ENCODE measurements at regions not wholly inside any gene's neighbourhood (a gene's known extent, or its start where the extent isn't known, plus 50 kb on each side); places are given as distances from the start of the nearest gene placed in this dataset.

DNA sequence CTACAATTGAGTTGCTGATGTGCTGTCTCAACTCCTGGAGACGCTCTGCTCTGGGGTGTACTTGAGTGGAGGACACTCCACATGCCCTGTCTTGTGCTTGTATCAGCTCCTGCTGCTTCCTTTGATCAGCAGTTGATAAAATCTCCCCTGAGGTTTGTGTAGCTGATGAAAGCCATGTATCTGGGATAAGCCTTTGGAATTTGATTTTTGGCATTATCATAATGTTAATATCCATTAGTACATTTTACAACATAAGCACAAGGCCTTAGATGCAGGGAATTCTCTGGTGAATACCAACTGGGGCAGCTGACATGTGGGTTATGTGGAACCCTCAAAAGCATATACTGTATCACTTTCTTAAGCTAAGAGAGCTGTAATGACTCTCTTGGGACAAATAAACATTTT lies 222.7 kb upstream of the ITGA4 start:
- no peaks in the 10 kb centered on the region for H3K36me3 ChIP-seq (ENCODE audit: control insufficient read depth in 2 of 2, insufficient read depth in 2 of 2, low read length in 1 of 2)
- no peaks in the 10 kb centered on the region for H3K9me3 ChIP-seq (ENCODE audit: control insufficient read depth in 2 of 2, insufficient read depth in 1 of 2, low read depth in 1 of 2, low read length in 1 of 2)
- no peak overlapping the region for H3K4me3 ChIP-seq (ENCODE audit: low read depth in 1 of 2, low read length in 2 of 2)
- H3K27ac ChIP-seq (ENCODE audit: low read depth in 2 of 2, low read length in 1 of 2): no peak overlapping the region
- H3K27me3 ChIP-seq (ENCODE audit: control insufficient read depth in 1 of 2, insufficient read depth in 2 of 2, low read length in 2 of 2): no peaks in the 10 kb centered on the region
- WGBS, 2 donors: 71 to 81% methylated on average over 1 of the region's 1 CpG
- H3K4me1 ChIP-seq (ENCODE audit: control insufficient read depth in 2 of 2, insufficient read depth in 2 of 2, low read length in 1 of 2): no peaks in the 10 kb centered on the region

DNA sequence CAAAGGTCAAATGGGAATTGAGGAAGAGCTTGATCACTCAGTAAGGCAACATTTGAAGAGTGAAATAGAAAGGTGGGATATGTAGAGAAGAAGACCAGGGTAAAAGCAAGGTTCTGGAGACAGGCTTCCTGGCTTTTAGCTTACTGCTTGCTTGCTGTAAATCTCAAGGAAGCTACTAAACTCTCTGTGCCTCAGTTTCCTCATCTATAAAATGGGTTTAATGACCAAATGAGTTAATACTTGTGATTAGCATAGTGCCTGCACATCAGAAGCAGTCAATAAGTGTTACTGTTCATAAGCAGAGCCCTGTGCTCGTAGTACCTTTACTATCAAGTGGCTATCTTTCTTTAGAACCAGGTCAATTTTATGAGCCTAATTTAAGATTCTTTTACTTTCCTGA lies 222.2 kb upstream of the ITGA4 start:
- Histone ChIP-seq H3K36me3 (ENCODE audit: control insufficient read depth in 2 of 2, insufficient read depth in 2 of 2, low read length in 1 of 2) (no peaks in the 10 kb centered on the region), H3K9me3 (ENCODE audit: control insufficient read depth in 2 of 2, insufficient read depth in 1 of 2, low read depth in 1 of 2, low read length in 1 of 2) (no peaks in the 10 kb centered on the region), H3K27me3 (ENCODE audit: control insufficient read depth in 1 of 2, insufficient read depth in 2 of 2, low read length in 2 of 2) (no peaks in the 10 kb centered on the region), H3K27ac (ENCODE audit: low read depth in 2 of 2, low read length in 1 of 2) (no peak overlapping the region), H3K4me3 (ENCODE audit: low read depth in 1 of 2, low read length in 2 of 2) (no peak overlapping the region), H3K4me1 (ENCODE audit: control insufficient read depth in 2 of 2, insufficient read depth in 2 of 2, low read length in 1 of 2) (no peaks in the 10 kb centered on the region)
- WGBS, 2 donors: 83 to 90% methylated on average over 1 of the region's 1 CpG

DNA sequence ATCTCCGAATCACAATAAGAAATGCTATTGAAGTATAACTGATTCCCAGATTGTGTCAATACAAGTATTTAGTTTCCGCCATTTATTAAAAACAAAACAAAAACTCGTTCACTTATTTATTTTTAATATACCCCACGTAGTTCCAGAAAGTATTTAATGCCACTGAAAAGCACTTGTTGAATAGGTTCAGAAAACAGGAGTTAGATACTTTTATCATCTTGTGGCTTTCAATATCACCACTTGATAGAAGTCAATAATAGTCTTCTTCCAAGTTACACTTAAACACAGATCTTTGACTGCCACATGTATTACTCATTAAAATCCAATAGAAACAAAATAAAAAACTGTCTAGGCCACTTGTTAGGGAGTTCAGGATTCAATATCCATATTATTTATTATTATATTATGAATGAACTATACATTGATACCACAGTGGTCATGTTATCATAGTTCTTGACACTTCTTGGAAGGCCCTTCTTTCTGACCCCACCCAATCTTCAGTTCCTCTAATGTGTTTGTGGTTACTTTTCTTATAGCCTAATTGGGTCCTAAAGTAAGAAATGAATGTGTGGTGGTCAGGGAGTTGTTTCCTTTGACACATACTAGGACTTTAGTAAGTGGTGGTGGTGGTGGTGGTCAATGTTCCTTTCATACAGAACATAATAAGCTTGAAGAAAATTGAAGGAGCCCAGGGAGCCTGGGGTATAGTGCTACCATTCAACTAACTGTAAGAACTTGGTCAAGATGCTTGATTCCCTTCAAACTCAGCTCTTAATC lies 221.3 kb upstream of the ITGA4 start:
- H3K27ac ChIP-seq (ENCODE audit: low read depth in 2 of 2, low read length in 1 of 2): no peak overlapping the region
- H3K9me3 ChIP-seq (ENCODE audit: control insufficient read depth in 2 of 2, insufficient read depth in 1 of 2, low read depth in 1 of 2, low read length in 1 of 2): no peaks in the 10 kb centered on the region
- 74 to 77% methylated on average over 4 of the region's 4 CpGs for WGBS, 2 donors
- H3K36me3 ChIP-seq (ENCODE audit: control insufficient read depth in 2 of 2, insufficient read depth in 2 of 2, low read length in 1 of 2): no peaks in the 10 kb centered on the region
- H3K4me3 ChIP-seq (ENCODE audit: low read depth in 1 of 2, low read length in 2 of 2): no peak overlapping the region
- no peaks in the 10 kb centered on the region for H3K27me3 ChIP-seq (ENCODE audit: control insufficient read depth in 1 of 2, insufficient read depth in 2 of 2, low read length in 2 of 2)
- no peaks in the 10 kb centered on the region for H3K4me1 ChIP-seq (ENCODE audit: control insufficient read depth in 2 of 2, insufficient read depth in 2 of 2, low read length in 1 of 2)

GRCh38 chr2:181239201-181239799 lies 217.9 kb upstream of the ITGA4 start:
- Histone ChIP-seq H3K27me3 (ENCODE audit: control insufficient read depth in 1 of 2, insufficient read depth in 2 of 2, low read length in 2 of 2) (no peaks in the 10 kb centered on the region), H3K4me3 (ENCODE audit: low read depth in 1 of 2, low read length in 2 of 2) (no peak overlapping the region), H3K36me3 (ENCODE audit: control insufficient read depth in 2 of 2, insufficient read depth in 2 of 2, low read length in 1 of 2) (no peaks in the 10 kb centered on the region), H3K27ac (ENCODE audit: low read depth in 2 of 2, low read length in 1 of 2) (no peak overlapping the region), H3K4me1 (ENCODE audit: control insufficient read depth in 2 of 2, insufficient read depth in 2 of 2, low read length in 1 of 2) (no peaks in the 10 kb centered on the region), H3K9me3 (ENCODE audit: control insufficient read depth in 2 of 2, insufficient read depth in 1 of 2, low read depth in 1 of 2, low read length in 1 of 2) (no peaks in the 10 kb centered on the region)
- WGBS, 2 donors: 61 to 74% methylated on average over 2 of the region's 2 CpGs

- Histone ChIP-seq H3K27ac (ENCODE audit: low read depth in 2 of 2, low read length in 1 of 2) (no peak overlapping the region), H3K4me1 (ENCODE audit: control insufficient read depth in 2 of 2, insufficient read depth in 2 of 2, low read length in 1 of 2) (no peaks in the 10 kb centered on the region), H3K36me3 (ENCODE audit: control insufficient read depth in 2 of 2, insufficient read depth in 2 of 2, low read length in 1 of 2) (no peaks in the 10 kb centered on the region), H3K27me3 (ENCODE audit: control insufficient read depth in 1 of 2, insufficient read depth in 2 of 2, low read length in 2 of 2) (no peaks in the 10 kb centered on the region), H3K9me3 (ENCODE audit: control insufficient read depth in 2 of 2, insufficient read depth in 1 of 2, low read depth in 1 of 2, low read length in 1 of 2) (no peaks in the 10 kb centered on the region), H3K4me3 (ENCODE audit: low read depth in 1 of 2, low read length in 2 of 2) (no peak overlapping the region)
- WGBS, 2 donors: 79 to 85% methylated on average over 1 of the region's 1 CpG
These were observed 216.3 kb upstream of the ITGA4 start for GRCh38 chr2:181240844-181241243.

DNA sequence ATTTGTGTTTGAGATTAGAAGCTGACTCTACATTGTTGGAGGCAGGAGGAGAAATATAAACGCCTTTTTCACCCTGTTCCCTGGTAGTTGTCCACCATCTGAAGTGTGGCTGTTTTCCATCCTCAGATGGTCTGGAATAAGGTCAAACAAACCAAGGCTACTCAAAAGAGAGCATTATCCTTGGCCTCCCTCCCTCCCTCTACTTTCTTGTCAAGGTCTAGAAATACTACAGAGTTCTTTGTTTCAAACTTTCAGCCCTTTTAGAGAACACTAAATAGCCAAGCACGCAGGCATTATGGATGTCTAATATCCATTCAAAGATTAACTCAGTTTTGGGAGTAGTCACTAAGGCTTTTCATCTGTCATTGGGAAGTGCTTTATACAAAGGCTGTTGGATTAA lies 215.8 kb upstream of the ITGA4 start:
- H3K9me3 ChIP-seq (ENCODE audit: control insufficient read depth in 2 of 2, insufficient read depth in 1 of 2, low read depth in 1 of 2, low read length in 1 of 2): no peaks in the 10 kb centered on the region
- H3K27ac ChIP-seq (ENCODE audit: low read depth in 2 of 2, low read length in 1 of 2): no peak overlapping the region
- no peak overlapping the region for H3K4me3 ChIP-seq (ENCODE audit: low read depth in 1 of 2, low read length in 2 of 2)
- 73 to 74% methylated on average over 2 of the region's 2 CpGs for WGBS, 2 donors
- H3K36me3 ChIP-seq (ENCODE audit: control insufficient read depth in 2 of 2, insufficient read depth in 2 of 2, low read length in 1 of 2): no peaks in the 10 kb centered on the region
- no peaks in the 10 kb centered on the region for H3K4me1 ChIP-seq (ENCODE audit: control insufficient read depth in 2 of 2, insufficient read depth in 2 of 2, low read length in 1 of 2)
- no peaks in the 10 kb centered on the region for H3K27me3 ChIP-seq (ENCODE audit: control insufficient read depth in 1 of 2, insufficient read depth in 2 of 2, low read length in 2 of 2)

DNA sequence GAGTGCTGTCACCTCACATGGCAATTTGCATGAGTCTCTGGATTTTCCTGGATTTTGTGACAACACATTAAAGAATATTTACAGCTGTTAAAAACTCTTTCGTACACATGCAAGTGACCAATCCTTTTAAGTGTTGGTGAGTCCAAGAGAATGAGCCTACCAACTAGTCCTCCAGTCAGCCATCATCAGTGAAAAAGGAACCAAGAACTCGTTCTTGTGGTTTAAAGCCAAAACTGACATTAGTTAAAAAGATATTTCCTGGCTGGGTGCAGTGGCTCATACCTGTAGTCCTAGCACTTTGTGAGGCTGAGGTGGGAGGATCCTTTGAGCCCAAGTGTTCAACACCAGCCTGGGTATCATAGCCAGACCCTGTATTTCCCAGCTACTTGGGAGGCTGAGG lies 215.4 kb upstream of the ITGA4 start:
- no peaks in the 10 kb centered on the region for H3K4me1 ChIP-seq (ENCODE audit: control insufficient read depth in 2 of 2, insufficient read depth in 2 of 2, low read length in 1 of 2)
- no peaks in the 10 kb centered on the region for H3K36me3 ChIP-seq (ENCODE audit: control insufficient read depth in 2 of 2, insufficient read depth in 2 of 2, low read length in 1 of 2)
- H3K27ac ChIP-seq (ENCODE audit: low read depth in 2 of 2, low read length in 1 of 2): no peak overlapping the region
- no peaks in the 10 kb centered on the region for H3K27me3 ChIP-seq (ENCODE audit: control insufficient read depth in 1 of 2, insufficient read depth in 2 of 2, low read length in 2 of 2)
- no peaks in the 10 kb centered on the region for H3K9me3 ChIP-seq (ENCODE audit: control insufficient read depth in 2 of 2, insufficient read depth in 1 of 2, low read depth in 1 of 2, low read length in 1 of 2)
- H3K4me3 ChIP-seq (ENCODE audit: low read depth in 1 of 2, low read length in 2 of 2): no peak overlapping the region
- WGBS, 2 donors: 66 to 67% methylated on average over 2 of the region's 2 CpGs

DNA sequence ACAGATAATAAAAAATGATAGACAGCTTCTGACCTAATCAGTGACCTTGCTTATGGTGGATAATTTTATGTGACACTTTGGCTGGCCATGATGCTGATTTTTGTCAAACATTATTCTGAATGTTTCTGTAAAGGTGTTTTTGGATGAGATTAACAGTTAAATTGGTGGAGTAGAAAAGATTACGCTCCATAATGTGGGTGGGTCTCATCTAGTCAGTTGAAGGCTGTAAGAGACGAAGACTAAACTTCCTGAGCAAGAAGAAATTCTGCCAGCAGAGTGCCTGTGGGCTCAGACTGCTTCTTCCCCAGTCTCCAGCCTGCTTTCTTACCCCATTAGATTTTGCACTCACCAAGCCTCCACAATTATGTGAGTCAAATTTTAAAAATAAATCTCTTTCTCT lies 214.9 kb upstream of the ITGA4 start:
- 88 to 89% methylated on average over 2 of the region's 2 CpGs for WGBS, 2 donors
- H3K4me3 ChIP-seq (ENCODE audit: low read depth in 1 of 2, low read length in 2 of 2): no peak overlapping the region
- no peaks in the 10 kb centered on the region for H3K36me3 ChIP-seq (ENCODE audit: control insufficient read depth in 2 of 2, insufficient read depth in 2 of 2, low read length in 1 of 2)
- H3K27me3 ChIP-seq (ENCODE audit: control insufficient read depth in 1 of 2, insufficient read depth in 2 of 2, low read length in 2 of 2): no peaks in the 10 kb centered on the region
- H3K4me1 ChIP-seq (ENCODE audit: control insufficient read depth in 2 of 2, insufficient read depth in 2 of 2, low read length in 1 of 2): no peaks in the 10 kb centered on the region
- H3K9me3 ChIP-seq (ENCODE audit: control insufficient read depth in 2 of 2, insufficient read depth in 1 of 2, low read depth in 1 of 2, low read length in 1 of 2): no peaks in the 10 kb centered on the region
- no peak overlapping the region for H3K27ac ChIP-seq (ENCODE audit: low read depth in 2 of 2, low read length in 1 of 2)

DNA sequence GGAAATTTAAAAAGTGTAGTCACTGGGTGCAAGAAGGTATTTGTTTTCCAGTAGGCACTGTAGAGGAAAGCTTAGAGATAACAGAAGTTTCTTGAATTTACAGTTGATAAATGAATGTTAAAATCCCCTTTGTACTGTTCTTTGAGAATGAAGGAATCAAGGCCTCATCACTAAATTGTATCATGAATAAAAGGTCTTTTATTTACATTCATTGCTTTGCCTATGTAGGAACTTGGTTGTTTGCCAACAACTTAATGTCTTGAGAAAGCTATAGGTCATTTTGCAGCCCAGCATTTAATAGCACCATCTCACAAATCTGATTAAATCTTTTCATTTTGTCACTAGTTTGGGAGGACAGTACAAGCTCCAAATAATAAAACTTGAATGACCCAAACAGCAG lies 213.9 kb upstream of the ITGA4 start:
- H3K4me1 ChIP-seq (ENCODE audit: control insufficient read depth in 2 of 2, insufficient read depth in 2 of 2, low read length in 1 of 2): no peaks in the 10 kb centered on the region
- no peaks in the 10 kb centered on the region for H3K9me3 ChIP-seq (ENCODE audit: control insufficient read depth in 2 of 2, insufficient read depth in 1 of 2, low read depth in 1 of 2, low read length in 1 of 2)
- no peak overlapping the region for H3K27ac ChIP-seq (ENCODE audit: low read depth in 2 of 2, low read length in 1 of 2)
- no peaks in the 10 kb centered on the region for H3K36me3 ChIP-seq (ENCODE audit: control insufficient read depth in 2 of 2, insufficient read depth in 2 of 2, low read length in 1 of 2)
- no peaks in the 10 kb centered on the region for H3K27me3 ChIP-seq (ENCODE audit: control insufficient read depth in 1 of 2, insufficient read depth in 2 of 2, low read length in 2 of 2)
- H3K4me3 ChIP-seq (ENCODE audit: low read depth in 1 of 2, low read length in 2 of 2): no peak overlapping the region

DNA sequence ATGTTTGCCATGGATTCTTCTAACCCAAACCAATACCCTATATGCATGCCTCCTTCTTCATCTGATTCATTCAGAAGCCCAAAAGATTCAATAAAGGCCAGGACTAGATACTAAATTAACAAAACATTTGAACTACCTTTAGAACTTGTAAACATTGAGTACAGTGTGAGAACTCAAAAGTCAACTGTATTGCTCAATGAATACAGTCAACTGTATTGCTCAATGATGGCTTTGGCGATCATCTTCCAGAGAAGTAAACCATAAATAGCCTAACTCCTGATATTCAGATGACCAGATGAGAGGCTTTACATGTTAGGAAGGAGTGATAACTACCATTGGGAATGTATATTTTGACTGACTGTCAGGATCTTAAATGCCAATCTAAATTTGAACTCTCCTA lies 206.5 kb upstream of the ITGA4 start:
- Histone ChIP-seq H3K9me3 (ENCODE audit: control insufficient read depth in 2 of 2, insufficient read depth in 1 of 2, low read depth in 1 of 2, low read length in 1 of 2) (no peaks in the 10 kb centered on the region), H3K4me1 (ENCODE audit: control insufficient read depth in 2 of 2, insufficient read depth in 2 of 2, low read length in 1 of 2) (no peaks in the 10 kb centered on the region), H3K27me3 (ENCODE audit: control insufficient read depth in 1 of 2, insufficient read depth in 2 of 2, low read length in 2 of 2) (no peaks in the 10 kb centered on the region), H3K36me3 (ENCODE audit: control insufficient read depth in 2 of 2, insufficient read depth in 2 of 2, low read length in 1 of 2) (no peaks in the 10 kb centered on the region), H3K4me3 (ENCODE audit: low read depth in 1 of 2, low read length in 2 of 2) (no peak overlapping the region), H3K27ac (ENCODE audit: low read depth in 2 of 2, low read length in 1 of 2) (no peak overlapping the region)
- 88 to 93% methylated on average over 1 of the region's 1 CpG for WGBS, 2 donors

Data from esophagus (tissue), 2 donors.